HG02610 (cell line): ENCODE measurements at regions not wholly inside any gene's neighbourhood (a gene's known extent, or its start where the extent isn't known, plus 50 kb on each side); places are given as distances from the start of the nearest gene placed in this dataset.
"Not testable (repeated sequence)": the region's sequence is repeated elsewhere in the genome, so short reads cannot be mapped to it uniquely, and the experiment has no call there.

Source experiments
- ATAC-seq: cut with Tn5 transposase; IDR thresholded peaks from one replicate; pipeline ENCODE4 v1.9.1; 2021; ENCODE audit warnings: mild to moderate bottlenecking, moderate library complexity; ENCODE audit not compliant: unreplicated experiment

- no peak for ATAC-seq
Measured at GRCh38 chr11:112670806-112671570, 290.2 kb upstream of the NCAM1 start.

GRCh38 chr11:112673401-112673800, 287.8 kb upstream of the NCAM1 start:
- not testable (repeated sequence) for ATAC-seq

GRCh38 chr11:112685111-112685510, 276.1 kb upstream of the NCAM1 start:
- ATAC-seq: no peak

- no peak for ATAC-seq
Measured at GRCh38 chr11:112689851-112690250, 271.4 kb upstream of the NCAM1 start.

- ATAC-seq: no peak
Measured at GRCh38 chr11:112693781-112694180, 267.4 kb upstream of the NCAM1 start.

GRCh38 chr11:112694245-112694644, 267.0 kb upstream of the NCAM1 start:
- no peak for ATAC-seq

GRCh38 chr11:112694813-112695212, 266.4 kb upstream of the NCAM1 start:
- ATAC-seq: no peak

GRCh38 chr11:112697391-112698178, 263.6 kb upstream of the NCAM1 start:
- ATAC-seq: no peak

GRCh38 chr11:112705148-112705547, 256.1 kb upstream of the NCAM1 start:
- ATAC-seq: no peak

GRCh38 chr11:112706863-112707262, 254.4 kb upstream of the NCAM1 start:
- ATAC-seq: no peak

GRCh38 chr11:112714340-112714739, 246.9 kb upstream of the NCAM1 start:
- not testable (repeated sequence) for ATAC-seq

GRCh38 chr11:112715056-112715455, 246.2 kb upstream of the NCAM1 start:
- ATAC-seq: no peak

- ATAC-seq: no peak
Measured at GRCh38 chr11:112718483-112718882, 242.7 kb upstream of the NCAM1 start.

- no peak for ATAC-seq
Measured at GRCh38 chr11:112719736-112720525, 241.3 kb upstream of the NCAM1 start.

GRCh38 chr11:112722148-112722547, 239.1 kb upstream of the NCAM1 start:
- no peak for ATAC-seq

GRCh38 chr11:112722876-112723275, 238.3 kb upstream of the NCAM1 start:
- ATAC-seq: no peak

GRCh38 chr11:112723676-112724495, 237.3 kb upstream of the NCAM1 start:
- no peak for ATAC-seq

- no peak for ATAC-seq
Measured at GRCh38 chr11:112724496-112724790, 236.8 kb upstream of the NCAM1 start.

GRCh38 chr11:112725636-112726035, 235.6 kb upstream of the NCAM1 start:
- ATAC-seq: no peak

- no peak for ATAC-seq
Measured at GRCh38 chr11:112727341-112727841, 233.8 kb upstream of the NCAM1 start.

GRCh38 chr11:112728288-112728687, 232.9 kb upstream of the NCAM1 start:
- ATAC-seq: no peak
